ENCODE measurements at regions not wholly inside any gene's neighbourhood (a gene's known extent, or its start where the extent isn't known, plus 50 kb on each side); places are given as distances from the start of the nearest gene placed in this dataset.

GRCh38 chr11:87460842-87461637 lies 423.3 kb downstream of the TMEM135 start:
- Histone ChIP-seq H3K79me2 (ENCODE audit: insufficient read depth, low read length) (no peaks in the 10 kb centered on the region), H3K27ac (ENCODE audit: low read depth, low read length) (no peak overlapping the region), H3K9me3 (ENCODE audit: insufficient read depth, low read depth, low read length) (no peaks in the 10 kb centered on the region), H2AFZ (ENCODE audit: low read depth, low read length) (no peak overlapping the region), H3K36me3 (ENCODE audit: insufficient read depth, low read length) (no peaks in the 10 kb centered on the region), H3K27me3 (ENCODE audit: insufficient read depth, low read length) (no peaks in the 10 kb centered on the region), H3K4me1 (ENCODE audit: insufficient read depth, low read length) (no peaks in the 10 kb centered on the region), H3K9ac (ENCODE audit: low read length) (no peak overlapping the region), H3K4me3 (ENCODE audit: insufficient read depth, low read depth, low read length) (no peak overlapping the region), H4K20me1 (ENCODE audit: insufficient read depth, low read length) (no peaks in the 10 kb centered on the region), H3K4me2 (ENCODE audit: low read length) (no peak overlapping the region)
- Mint-ChIP-seq H3K9me3 (ENCODE audit: unreplicated experiment) (no peaks in the 10 kb centered on the region), H3K27me3 (ENCODE audit: low read depth, unreplicated experiment) (no peaks in the 10 kb centered on the region), H3K4me3 (ENCODE audit: unreplicated experiment) (no peak overlapping the region), H3K36me3 (ENCODE audit: low read depth, unreplicated experiment) (no peaks in the 10 kb centered on the region), H3K27ac (ENCODE audit: unreplicated experiment) (no peak overlapping the region), H3K4me1 (ENCODE audit: low read depth, unreplicated experiment) (no peaks in the 10 kb centered on the region)
- TF ChIP-seq CTCF (IDR thresholded peaks at IDR 0.05; ENCODE audit: insufficient read depth, low read depth, low read length) = no peak
- TF ChIP-seq EZH2 (IDR thresholded peaks at IDR 0.05; ENCODE audit: insufficient read depth, low read length) = no peak
- no peak for FAIRE-seq
- DNase-seq (ENCODE audit: low read depth) = no peak

- H3K4me3 ChIP-seq (ENCODE audit: insufficient read depth, low read depth, low read length) = no peak overlapping the region
- no peaks in the 10 kb centered on the region for H3K36me3 ChIP-seq (ENCODE audit: insufficient read depth, low read length)
- no peak overlapping the region for H3K4me2 ChIP-seq (ENCODE audit: low read length)
- FAIRE-seq = no peak
- no peak overlapping the region for H3K27ac ChIP-seq (ENCODE audit: low read depth, low read length)
- no peaks in the 10 kb centered on the region for H3K4me1 Mint-ChIP-seq (ENCODE audit: low read depth, unreplicated experiment)
- no peaks in the 10 kb centered on the region for H3K36me3 Mint-ChIP-seq (ENCODE audit: low read depth, unreplicated experiment)
- H4K20me1 ChIP-seq (ENCODE audit: insufficient read depth, low read length) = no peaks in the 10 kb centered on the region
- no peaks in the 10 kb centered on the region for H3K27me3 Mint-ChIP-seq (ENCODE audit: low read depth, unreplicated experiment)
- TF ChIP-seq CTCF (IDR thresholded peaks at IDR 0.05; ENCODE audit: insufficient read depth, low read depth, low read length) = no peak
- H3K27ac Mint-ChIP-seq (ENCODE audit: unreplicated experiment) = no peak overlapping the region
- H3K9me3 Mint-ChIP-seq (ENCODE audit: unreplicated experiment) = no peaks in the 10 kb centered on the region
- no peaks in the 10 kb centered on the region for H3K27me3 ChIP-seq (ENCODE audit: insufficient read depth, low read length)
- no peaks in the 10 kb centered on the region for H3K9me3 ChIP-seq (ENCODE audit: insufficient read depth, low read depth, low read length)
- H3K79me2 ChIP-seq (ENCODE audit: insufficient read depth, low read length) = no peaks in the 10 kb centered on the region
- H2AFZ ChIP-seq (ENCODE audit: low read depth, low read length) = no peak overlapping the region
- no peaks in the 10 kb centered on the region for H3K4me1 ChIP-seq (ENCODE audit: insufficient read depth, low read length)
- DNase-seq (ENCODE audit: low read depth) = no peak
- no peak overlapping the region for H3K4me3 Mint-ChIP-seq (ENCODE audit: unreplicated experiment)
- H3K9ac ChIP-seq (ENCODE audit: low read length) = no peak overlapping the region
Measured at GRCh38 chr11:87460279-87460678, 422.5 kb downstream of the TMEM135 start.

GRCh38 chr11:87459351-87459750 lies 421.6 kb downstream of the TMEM135 start:
- H3K36me3 Mint-ChIP-seq (ENCODE audit: low read depth, unreplicated experiment) = no peaks in the 10 kb centered on the region
- H3K27me3 Mint-ChIP-seq (ENCODE audit: low read depth, unreplicated experiment) = no peaks in the 10 kb centered on the region
- no peak for FAIRE-seq
- H3K4me3 Mint-ChIP-seq (ENCODE audit: unreplicated experiment) = no peak overlapping the region
- H3K4me2 ChIP-seq (ENCODE audit: low read length) = no peak overlapping the region
- no peaks in the 10 kb centered on the region for H4K20me1 ChIP-seq (ENCODE audit: insufficient read depth, low read length)
- no peaks in the 10 kb centered on the region for H3K9me3 ChIP-seq (ENCODE audit: insufficient read depth, low read depth, low read length)
- H3K27ac ChIP-seq (ENCODE audit: low read depth, low read length) = no peak overlapping the region
- no peaks in the 10 kb centered on the region for H3K27me3 ChIP-seq (ENCODE audit: insufficient read depth, low read length)
- H3K4me1 Mint-ChIP-seq (ENCODE audit: low read depth, unreplicated experiment) = peaks cover 2% of the 10 kb centered on the region
- H3K79me2 ChIP-seq (ENCODE audit: insufficient read depth, low read length) = no peaks in the 10 kb centered on the region
- H3K4me3 ChIP-seq (ENCODE audit: insufficient read depth, low read depth, low read length) = no peak overlapping the region
- no peak for TF ChIP-seq EZH2 (IDR thresholded peaks at IDR 0.05; ENCODE audit: insufficient read depth, low read length)
- no peak for TF ChIP-seq CTCF (IDR thresholded peaks at IDR 0.05; ENCODE audit: insufficient read depth, low read depth, low read length)
- DNase-seq (ENCODE audit: low read depth) = no peak
- no peaks in the 10 kb centered on the region for H3K36me3 ChIP-seq (ENCODE audit: insufficient read depth, low read length)
- H3K4me1 ChIP-seq (ENCODE audit: insufficient read depth, low read length) = no peaks in the 10 kb centered on the region
- no peaks in the 10 kb centered on the region for H3K9me3 Mint-ChIP-seq (ENCODE audit: unreplicated experiment)
- H2AFZ ChIP-seq (ENCODE audit: low read depth, low read length) = no peak overlapping the region
- H3K27ac Mint-ChIP-seq (ENCODE audit: unreplicated experiment) = no peak overlapping the region
- no peak overlapping the region for H3K9ac ChIP-seq (ENCODE audit: low read length)
